NCI-H2196 treated with DMSO at 0.1 percent for 48 hours (cell line): ENCODE measurements at regions not wholly inside any gene's neighbourhood (a gene's known extent, or its start where the extent isn't known, plus 50 kb on each side); places are given as distances from the start of the nearest gene placed in this dataset.
"Not testable (repeated sequence)": the region's sequence is repeated elsewhere in the genome, so short reads cannot be mapped to it uniquely, and the experiment has no call there.

Source experiments
- DNase-seq: peaks from one replicate; lab custom pipeline; 2025; ENCODE audit not compliant: unreplicated experiment; lab: John Stamatoyannopoulos, UW

DNA sequence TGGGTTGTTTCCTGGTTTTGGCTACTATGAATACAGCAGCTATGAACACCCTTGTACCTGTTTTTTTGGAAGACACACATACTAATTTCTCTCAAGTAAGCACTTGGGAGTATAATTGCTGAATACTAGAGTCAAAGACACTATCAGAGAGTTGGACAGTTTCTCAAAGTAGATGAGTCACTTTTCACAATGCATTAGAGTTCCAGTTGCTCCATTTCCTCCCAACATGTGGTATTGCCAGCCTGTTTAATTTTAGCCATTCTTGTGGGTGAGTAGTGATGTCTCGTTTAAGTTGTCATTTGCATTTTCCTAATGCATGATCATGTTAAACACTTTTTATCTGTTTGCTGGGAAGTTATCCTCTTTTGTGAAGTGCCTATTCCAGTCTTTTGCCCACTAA is 81.6 kb upstream of the GDNF start:
- DNase-seq: no peak

DNA sequence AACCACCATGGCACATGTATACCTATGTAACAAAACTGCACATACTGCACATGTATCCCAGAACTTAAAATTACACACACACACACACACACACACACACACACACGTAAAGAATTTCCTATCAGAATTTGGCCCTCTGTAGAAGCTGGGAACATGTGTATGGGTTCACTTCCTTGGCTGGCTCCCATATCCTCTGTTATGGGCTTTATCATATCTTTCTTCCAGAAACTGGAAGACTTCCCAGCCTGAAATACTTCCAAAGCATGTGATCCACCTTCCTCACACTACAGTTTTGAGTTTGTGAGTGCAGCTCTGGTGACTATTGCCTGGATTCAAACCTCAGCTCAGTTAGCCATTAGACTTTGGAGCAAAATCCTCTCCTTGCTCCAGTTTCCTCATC is 78.6 kb upstream of the GDNF start:
- no peak for DNase-seq

DNA sequence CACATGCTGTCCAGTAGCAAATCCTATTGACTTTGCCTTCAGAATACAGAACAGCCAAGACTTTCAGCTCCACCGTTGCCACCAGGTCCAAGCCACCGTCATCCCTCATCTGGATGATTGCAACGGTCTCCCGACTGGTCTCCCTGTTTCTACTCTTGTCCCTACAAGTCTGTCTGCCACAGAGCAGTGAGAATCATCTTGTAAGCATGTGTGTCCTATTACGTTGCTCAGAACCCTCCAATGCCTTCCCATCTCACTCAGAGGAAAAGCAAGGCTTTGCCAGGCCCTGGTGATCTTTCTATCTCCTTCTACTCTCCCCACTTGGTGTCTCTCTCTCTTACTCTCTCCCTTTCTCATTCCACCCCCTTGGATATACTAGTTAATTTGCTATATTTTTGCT is 76.7 kb upstream of the GDNF start:
- DNase-seq: no peak

DNA sequence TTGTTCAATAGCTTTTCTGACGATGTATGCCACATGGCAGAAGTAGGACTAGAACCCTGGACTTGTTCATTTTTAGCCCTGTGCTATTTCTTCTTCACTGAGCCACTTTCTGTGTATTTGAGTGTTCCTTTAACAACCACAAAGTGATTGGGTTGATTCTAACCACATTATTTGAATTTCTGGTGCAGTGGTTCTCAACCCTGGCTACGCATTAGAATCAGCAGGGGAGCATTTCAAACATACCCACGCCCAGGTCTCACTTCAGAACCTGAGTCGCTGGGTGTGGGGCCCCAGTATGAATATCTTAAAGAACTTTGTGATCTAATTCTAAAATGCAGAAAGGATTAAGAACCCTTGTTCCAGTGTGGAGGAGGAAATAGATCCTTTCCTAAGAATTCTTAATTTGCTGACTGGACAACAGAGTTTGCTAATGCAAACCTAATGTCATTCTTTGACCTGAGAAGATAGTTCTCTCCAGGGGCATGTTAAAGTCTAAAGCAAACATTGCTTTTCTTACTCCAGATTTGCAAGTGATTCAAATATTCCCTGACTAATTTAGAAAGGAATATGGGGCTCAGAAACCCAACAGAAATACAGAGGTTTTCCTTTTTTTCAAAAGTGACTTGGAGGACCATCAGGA is 75.4 kb upstream of the GDNF start:
- no peak for DNase-seq

DNA sequence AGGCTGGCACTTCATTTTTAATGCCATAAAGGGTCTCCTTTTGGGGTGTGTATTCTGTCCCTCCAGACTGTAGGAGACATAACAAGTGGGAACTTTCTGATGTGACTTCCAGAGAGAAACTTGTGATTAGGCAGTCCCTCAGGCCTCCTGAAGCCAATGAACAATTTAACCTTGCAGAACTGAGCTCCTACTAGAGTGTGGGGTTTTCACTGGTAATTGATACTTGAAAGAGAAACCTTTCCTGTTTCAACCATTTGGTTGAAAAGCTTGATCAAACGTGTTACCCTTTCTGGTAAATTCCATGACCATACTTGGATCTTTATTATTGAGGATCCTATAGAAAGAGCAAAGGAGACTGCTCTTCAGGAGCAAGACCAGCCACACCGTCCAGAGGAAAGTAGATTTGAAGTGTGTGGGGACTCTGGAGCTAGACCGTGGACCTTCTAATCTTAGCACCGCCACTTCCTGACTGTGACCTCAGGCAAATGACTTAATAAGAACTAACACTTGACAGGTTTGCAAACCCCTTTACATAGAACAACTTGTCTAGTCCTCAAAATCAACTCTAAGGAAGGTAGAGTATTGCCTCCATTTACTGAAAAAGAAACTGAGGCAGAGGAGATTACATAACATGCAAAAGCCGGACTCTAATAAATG is 69.9 kb upstream of the GDNF start:
- not testable (repeated sequence) for DNase-seq

DNA sequence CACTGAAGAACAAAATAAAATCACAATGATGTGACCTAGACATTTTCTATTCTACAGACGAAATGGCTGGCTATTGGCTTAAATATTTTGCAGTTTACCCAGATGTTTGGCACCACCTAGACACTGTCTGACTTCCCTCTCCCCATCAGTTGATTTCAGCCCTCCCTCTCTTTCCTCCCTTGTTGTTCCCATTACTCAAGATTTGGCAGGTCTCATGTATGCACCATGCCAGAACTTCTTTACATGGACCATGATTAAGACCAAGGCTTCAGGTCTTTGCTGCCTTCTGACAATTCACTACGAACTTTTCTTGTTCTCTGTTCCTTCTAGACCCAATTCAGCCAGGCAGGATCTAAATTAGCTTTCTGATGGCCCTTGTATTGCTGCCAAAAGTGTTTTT is 66.6 kb upstream of the GDNF start:
- no peak for DNase-seq

DNA sequence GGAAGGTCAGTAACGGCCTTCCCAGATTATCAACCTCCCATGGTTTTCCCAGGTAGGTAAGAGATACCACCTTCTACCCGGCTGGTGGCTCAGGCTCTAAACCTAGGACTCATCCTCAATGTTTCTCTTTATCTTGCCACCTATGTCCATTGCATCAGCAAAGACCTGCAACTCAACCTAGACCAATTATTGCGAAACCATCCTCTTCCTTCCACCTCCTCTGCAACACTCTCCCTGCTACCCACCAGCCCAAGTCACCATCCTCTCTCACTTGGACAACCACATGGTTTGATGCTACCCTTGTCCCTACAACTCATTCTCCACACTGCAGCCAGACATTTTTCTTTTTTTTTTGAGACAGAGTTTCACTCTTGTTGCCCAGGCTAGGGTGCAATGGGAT is 65.4 kb upstream of the GDNF start:
- no peak for DNase-seq

DNA sequence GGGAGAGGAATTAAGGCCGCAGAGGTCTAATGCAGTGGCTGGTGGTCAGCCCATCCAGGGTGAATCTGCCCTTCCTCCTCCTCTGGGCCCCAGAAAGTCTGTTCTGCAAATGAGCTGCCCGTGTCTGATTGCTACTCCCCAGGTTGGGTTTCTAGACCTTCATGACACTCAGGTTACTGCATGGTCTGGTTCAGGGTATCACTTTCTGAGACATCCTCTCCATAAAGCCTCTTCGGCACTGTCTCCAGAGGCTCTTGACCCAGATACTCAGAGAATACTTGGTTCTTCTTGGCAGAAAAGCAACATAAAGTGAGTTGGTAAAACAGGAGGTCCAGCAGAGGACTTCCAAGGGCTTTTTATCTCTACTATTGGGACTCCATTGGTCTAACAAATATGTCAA is 62.5 kb upstream of the GDNF start:
- no peak for DNase-seq

DNA sequence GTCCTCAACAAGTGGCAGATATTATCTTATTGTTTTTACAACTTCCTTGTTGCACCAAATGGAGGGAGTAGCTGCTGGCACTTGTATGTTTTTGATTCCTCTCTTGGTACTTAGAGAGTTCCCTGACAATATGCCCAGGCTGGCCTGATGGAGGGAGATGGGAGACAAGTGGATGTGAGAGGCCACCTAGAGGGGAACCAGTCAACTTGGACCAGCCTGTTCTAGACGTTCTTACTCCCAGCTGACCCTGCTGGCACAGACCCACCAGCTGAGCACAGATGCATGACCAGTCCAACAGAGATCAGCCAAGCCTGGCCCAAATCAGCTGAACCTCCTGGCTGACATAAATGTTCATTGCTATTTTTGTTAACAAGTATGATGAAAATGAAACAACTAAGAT is 60.9 kb upstream of the GDNF start:
- DNase-seq: peak; percentile 75

DNA sequence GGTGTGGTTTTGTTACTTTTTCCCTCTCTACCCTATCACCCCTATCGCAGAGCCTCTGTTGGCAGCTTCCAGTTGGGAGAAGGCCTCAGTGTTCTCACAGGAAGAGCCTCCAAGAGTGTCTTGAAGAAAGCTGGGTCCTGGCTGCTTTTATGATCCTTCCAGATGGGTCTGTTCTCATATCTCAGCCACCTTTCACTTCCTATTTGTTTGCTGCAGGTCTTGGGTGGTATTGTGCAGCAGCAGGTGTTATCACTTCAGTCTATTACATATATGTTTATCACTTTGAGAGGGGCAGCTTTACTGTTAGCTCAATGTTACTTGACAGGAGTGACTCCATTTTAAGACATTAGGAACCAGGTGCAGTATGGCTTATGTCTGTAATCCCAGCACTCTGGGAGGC is 59.2 kb upstream of the GDNF start:
- DNase-seq: no peak

DNA sequence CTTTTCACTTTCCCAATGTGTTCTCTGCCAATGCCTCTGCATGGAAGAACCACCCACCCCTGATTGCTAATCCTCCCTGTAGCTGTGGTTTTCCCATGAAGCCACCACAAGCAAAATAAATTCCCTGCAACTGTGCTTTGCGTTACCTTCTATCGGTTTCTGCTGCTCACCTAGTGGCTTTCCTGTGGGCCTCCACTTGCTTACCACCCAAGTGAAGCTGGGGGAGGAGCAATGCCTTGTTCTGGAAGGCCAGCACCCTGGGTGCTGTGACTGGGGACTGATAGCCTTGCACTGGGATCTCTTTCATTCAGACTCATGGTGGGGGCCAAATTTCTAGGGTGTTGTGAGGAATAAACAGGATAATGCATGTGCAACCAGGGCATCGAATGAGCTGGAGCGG is 56.3 kb upstream of the GDNF start:
- no peak for DNase-seq

DNA sequence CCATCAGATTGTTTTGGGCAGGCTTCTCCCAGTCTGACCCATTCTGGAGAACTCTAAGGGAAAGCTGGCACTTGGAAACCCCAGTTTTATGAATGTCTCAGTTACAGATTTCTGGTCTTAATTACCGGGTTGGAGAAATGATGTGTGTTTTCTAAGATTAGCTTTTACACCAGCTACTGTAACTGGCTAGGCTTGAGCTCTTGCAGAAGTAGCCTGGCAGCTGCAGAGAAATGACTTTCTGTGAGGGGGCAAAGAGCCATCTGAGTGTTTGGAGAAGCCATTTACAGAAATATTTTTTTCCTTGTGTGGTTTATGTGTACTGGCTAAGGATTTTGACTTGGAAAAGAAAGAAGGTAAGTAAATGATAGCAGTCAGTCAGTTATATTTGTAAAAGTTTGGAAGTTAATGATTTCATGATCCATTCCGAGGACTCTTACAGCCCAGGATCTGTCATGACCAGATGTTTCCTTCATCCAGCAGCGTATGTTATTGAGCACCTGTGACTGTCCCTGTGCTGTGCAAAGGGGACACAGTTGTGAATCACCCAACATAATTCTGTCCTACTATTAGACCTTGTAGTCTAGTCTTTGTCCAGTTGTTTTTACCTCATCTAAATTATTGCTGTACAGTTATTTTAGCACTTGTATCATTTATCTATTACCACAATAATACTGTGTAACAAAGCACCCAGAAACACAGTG is 53.7 kb upstream of the GDNF start:
- no peak for DNase-seq

DNA sequence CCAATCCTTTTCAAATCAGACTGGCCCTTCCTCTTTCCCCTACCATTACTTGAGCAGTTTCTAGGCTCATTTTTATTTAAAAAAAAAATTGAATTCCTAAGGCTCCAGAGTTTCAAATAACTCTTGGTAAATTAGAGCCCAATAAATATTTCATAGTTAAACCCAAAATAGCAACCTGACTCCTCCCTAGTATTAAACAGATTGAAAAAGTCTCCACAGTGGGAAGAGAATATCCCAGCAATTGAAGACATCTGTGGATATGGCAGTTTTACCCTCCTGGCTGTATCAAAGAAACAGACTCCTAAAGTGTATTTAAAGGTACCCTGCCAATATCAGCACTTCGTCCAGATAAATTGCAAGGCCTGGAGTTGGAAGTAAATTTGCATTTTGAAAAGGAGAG is 52.7 kb upstream of the GDNF start:
- no peak for DNase-seq

DNA sequence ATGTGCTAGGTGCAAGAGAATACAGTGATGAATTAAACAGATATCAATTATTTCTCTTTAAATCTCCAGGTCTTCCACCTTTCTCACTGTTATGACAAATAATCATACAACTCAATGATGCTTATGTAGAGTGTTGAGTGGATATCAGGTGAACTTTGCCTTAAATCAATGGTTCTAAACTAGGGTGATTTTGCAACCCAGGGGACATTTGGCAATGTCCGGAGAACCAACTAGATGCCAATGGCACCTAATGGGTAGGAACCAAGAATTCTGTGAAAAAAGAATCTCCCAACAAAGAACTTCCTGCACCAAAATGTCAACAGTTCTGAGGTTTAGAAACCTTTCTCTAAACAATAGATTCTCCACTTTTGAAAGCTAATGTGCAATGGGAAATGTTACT is 52.0 kb upstream of the GDNF start:
- DNase-seq: no peak

DNA sequence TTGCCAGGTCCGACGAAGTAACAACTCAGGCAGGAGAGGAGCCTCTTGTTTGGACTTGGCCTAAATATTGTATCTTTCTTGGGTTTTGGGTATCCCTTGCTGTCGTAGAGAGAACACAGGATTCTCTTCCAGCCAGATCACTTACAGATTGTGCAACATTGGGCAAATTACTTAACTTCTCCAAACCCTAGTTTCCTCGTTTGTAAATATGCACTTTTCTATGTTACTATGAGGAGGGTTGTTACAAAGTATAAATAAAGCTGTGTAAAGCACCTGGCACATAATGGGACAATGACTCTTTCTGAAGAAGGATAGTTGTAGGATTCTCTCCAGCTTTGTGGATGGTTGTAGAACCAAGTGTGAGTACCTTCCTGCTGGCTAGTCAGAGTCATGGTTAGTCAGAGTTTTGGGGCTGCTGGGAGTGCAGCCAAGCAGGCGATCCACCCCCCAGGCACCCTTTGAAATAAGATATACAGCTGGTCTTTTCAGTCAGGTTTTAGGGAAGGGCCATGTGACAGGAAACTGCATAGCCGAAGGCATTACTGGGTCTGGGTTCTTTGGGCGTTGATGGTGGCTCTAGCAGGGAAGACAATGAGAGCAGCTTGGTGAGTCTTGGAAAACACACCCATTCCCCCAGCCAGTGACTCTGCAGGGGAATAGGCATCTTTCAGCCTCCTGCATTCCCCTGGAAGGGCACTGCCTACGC is 49.9 kb upstream of the GDNF start:
- DNase-seq: no peak
